Astrocyte of the cerebellum (primary cell): ENCODE measurements at regions not wholly inside any gene's neighbourhood (a gene's known extent, or its start where the extent isn't known, plus 50 kb on each side); places are given as distances from the start of the nearest gene placed in this dataset.
"Not testable (repeated sequence)": the region's sequence is repeated elsewhere in the genome, so short reads cannot be mapped to it uniquely, and the experiment has no call there.

Source experiments
- DNase-seq: peaks from one replicate; pipeline ENCODE4 v3.0.0-alpha.2; 2011; ENCODE audit warnings: low read depth
- H3K4me3 ChIP-seq: 2 replicates; pipeline ENCODE4 v1.5.1; 2011; ENCODE audit warnings: mild to moderate bottlenecking, low read depth, low read length, moderate library complexity
- in situ Hi-C: cut with HindIII; loops from 2 replicates; pipeline ENCODE4 v1.10.0; 2017; ENCODE audit warnings: low sequenced_read_pairs
- TF ChIP-seq, protein P1 (sequence below): IDR thresholded peaks from 2 replicates; pipeline ENCODE4 v1.5.1; 2012; ENCODE audit warnings: low read length, low read depth, moderate library complexity, mild to moderate bottlenecking; ENCODE audit errors: missing control alignments

DNA sequence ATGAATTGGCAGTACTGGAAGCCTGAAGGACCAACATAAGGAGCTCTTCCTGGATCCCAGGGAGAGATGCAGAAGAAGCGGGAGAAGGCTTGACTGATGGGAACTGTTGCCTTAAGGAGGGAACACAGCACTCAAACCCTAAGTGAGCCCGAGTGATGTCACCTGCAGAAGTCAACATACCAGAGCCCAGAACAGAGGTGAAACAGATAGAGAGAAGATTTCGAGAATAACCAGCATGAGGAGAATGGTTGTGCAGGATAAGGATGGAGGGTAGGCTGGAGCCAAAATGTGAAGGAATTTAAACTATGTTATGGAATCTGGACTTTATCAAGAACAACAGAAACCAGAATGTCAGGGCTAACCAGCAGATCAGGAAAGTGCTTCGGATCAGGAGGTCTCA, 463.1 kb upstream of the DDX18 start:
- in situ Hi-C loops = no loop called here
- DNase-seq = no peak
- TF ChIP-seq, protein P1, sequence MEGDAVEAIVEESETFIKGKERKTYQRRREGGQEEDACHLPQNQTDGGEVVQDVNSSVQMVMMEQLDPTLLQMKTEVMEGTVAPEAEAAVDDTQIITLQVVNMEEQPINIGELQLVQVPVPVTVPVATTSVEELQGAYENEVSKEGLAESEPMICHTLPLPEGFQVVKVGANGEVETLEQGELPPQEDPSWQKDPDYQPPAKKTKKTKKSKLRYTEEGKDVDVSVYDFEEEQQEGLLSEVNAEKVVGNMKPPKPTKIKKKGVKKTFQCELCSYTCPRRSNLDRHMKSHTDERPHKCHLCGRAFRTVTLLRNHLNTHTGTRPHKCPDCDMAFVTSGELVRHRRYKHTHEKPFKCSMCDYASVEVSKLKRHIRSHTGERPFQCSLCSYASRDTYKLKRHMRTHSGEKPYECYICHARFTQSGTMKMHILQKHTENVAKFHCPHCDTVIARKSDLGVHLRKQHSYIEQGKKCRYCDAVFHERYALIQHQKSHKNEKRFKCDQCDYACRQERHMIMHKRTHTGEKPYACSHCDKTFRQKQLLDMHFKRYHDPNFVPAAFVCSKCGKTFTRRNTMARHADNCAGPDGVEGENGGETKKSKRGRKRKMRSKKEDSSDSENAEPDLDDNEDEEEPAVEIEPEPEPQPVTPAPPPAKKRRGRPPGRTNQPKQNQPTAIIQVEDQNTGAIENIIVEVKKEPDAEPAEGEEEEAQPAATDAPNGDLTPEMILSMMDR = no peak
- no peak overlapping the region for H3K4me3 ChIP-seq

DNA sequence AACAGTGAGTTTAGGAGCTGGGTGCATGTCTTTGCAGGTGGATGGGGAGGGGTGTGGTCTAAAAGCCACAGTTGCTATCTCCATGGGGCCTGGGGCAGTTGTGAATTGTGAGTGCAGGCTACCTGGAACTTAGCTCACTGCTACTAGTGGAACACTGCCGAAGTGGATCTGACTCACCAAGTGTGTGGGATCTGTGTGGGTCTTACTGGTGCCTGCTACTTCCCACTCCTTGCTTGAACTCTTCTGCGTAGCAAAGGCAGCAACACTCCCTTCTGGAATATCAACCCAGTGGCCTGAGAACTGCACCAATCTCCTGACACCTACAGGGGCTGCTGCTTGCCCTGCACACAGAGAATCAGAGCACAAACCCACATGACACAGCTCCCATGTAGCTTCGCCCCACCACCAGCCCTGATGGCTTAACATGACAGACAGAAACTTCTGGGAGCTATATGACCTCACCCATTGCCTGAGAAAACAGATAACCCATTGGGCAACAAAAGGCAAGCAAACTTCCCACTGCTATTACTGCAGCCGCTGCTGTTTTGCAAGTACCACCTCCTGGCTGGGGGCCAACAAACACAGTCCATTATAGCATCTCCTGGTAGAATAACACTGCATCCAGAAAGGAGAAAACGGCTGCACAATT, 455.1 kb upstream of the DDX18 start:
- no peak overlapping the region for H3K4me3 ChIP-seq
- TF ChIP-seq, protein P1 = no peak
- no peak for DNase-seq
- in situ Hi-C loops = no loop called here

DNA sequence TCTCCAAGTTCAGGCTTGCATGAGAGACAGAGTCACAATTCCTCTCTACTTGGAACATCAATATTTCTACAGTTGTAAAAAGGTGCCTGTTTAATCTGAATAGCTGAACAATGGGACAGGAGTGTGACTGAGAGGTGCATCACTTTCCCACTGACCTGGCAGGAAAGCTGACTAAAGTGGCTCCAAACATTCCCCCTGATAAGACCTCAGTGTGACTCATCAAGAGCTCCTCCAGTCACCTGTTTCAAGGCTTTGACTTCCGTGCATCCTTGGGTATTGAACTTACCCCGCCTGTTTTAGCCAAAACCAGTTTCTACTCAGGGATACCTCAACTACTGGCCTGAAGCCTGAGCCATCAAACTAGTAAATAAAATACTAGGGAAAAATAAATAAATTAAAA, 453.9 kb upstream of the DDX18 start:
- DNase-seq = no peak
- no peak overlapping the region for H3K4me3 ChIP-seq
- in situ Hi-C loops = no loop called here
- TF ChIP-seq, protein P1 = no peak

DNA sequence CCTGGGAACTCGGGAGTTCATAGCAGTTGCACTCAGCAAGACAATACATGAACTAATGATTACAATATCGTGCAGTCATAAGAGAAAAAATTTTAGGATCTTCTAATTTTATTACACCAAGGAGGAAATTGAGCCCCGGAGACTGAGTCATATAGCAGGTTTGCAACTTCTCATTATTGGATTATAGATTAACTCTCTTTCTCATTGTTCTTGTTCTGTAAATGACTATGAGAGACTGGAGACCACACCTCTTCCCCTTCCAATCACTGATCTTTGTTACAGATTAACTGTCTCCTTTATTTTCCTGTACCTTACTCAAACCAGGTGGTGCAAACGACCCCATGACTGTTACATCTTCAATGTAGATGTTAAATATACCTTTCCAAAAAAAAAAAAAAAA, 435.8 kb upstream of the DDX18 start:
- TF ChIP-seq, protein P1 = no peak
- no peak overlapping the region for H3K4me3 ChIP-seq
- in situ Hi-C loops = no loop called here
- DNase-seq = no peak

DNA sequence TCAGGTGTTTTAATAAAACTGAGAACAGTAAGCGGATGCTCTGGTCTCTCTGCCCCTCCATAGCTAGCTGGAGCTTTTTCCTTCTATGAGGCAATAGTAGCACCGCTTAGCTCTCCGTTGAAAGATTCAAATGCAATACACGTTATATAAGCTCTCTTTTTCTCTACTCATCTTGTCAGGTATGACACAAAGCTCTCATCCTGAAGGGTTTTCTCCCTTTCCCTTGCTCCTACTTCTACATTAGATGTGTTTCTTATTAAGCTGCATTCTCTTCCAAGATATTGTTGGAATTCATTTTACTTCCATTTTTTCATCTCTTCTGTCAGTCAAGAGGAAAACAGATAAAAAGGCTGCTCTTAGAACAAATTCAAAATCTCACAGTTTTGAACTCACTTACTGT, 434.6 kb upstream of the DDX18 start:
- TF ChIP-seq, protein P1 = no peak
- DNase-seq = no peak
- in situ Hi-C loops = no loop called here
- H3K4me3 ChIP-seq = no peak overlapping the region

DNA sequence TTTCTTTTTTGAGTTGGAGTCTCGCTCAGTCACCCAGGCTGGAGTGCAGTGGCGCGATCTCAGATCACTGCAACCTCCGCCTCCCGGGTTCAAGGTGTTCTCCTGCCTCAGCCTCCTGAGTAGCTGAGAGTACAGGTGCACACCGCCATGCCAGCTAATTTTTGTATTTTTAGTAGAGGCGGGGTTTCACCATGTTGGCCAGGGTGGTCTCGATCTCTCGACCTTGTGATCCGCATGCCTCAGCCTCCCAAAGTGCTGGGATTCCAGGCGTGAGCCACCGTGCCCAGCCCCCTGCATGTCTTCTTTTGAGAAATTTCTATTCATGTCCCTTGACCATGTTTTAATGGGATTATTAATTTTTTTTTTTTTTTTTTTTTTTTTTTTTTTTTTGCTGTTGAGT, 430.5 kb upstream of the DDX18 start:
- H3K4me3 ChIP-seq, in situ Hi-C loops, DNase-seq: not testable (repeated sequence)

DNA sequence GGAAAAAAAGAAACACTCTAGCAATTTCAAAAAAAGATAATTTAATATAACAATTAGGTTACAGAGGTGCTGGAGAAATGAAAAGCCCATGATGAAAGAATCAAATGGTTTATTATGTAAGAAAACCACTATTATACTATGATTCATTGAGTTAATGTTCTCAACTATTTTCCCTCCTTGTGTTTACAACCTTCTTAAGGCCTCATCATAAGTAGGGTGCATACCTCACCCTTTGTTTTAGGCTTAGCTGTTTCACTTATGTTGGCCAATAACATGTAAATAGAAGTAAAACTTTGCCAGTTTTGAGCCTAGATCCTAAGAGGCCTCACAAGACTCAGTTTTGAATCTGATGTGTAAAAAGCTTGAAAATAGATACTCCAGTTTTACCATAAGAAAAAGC, 418.3 kb upstream of the DDX18 start:
- TF ChIP-seq, protein P1 = no peak
- H3K4me3 ChIP-seq = no peak overlapping the region
- no peak for DNase-seq
- in situ Hi-C loops = no loop called here
